ENCODE measurements at regions not wholly inside any gene's neighbourhood (a gene's known extent, or its start where the extent isn't known, plus 50 kb on each side); places are given as distances from the start of the nearest gene placed in this dataset.

DNA sequence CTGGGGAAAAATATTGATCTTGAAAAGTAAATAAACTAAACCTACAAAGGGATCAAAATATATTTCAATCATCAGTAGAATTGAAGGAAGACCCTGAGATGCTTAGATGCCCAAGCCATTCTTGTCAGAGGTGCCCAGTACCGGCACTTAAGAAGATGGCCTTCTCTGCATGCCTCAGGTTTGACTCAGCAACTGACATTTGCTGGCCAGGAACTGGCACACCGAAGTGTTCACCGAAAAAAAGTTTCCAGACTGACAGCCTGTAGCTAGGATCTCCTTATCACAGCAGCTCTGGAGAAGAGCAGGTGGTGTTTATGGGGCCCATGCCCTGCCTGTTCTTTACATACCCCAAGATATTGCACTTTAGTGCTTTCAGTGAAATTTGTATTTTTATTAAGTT lies 203.2 kb downstream of the MOXD1 start:
- no peak for TF ChIP-seq EZH2 (IDR thresholded peaks at IDR 0.05)
- no peak for TF ChIP-seq POLR2AphosphoS5 (IDR thresholded peaks at IDR 0.05; ENCODE audit: borderline replicate concordance, low read depth, low read length)
- TF ChIP-seq FOXP2 (optimal IDR thresholded peaks at IDR 0.05; ENCODE audit: control extremely low read depth, extremely low read length, insufficient read depth) = no peak
